Brain microvascular endothelial cell (primary cell): ENCODE measurements at regions not wholly inside any gene's neighbourhood (a gene's known extent, or its start where the extent isn't known, plus 50 kb on each side); places are given as distances from the start of the nearest gene placed in this dataset.

Experiments used
- DNase-seq: peaks from one replicate; pipeline ENCODE4 v3.0.0-alpha.2; 2020
- H3K27ac ChIP-seq: fragments of 250-450 bp; sonication (Bioruptor Pico); 2 replicates; pipeline ENCODE4 v1.5.1; 2020; ENCODE audit warnings: mild to moderate bottlenecking, moderate library complexity
- H3K27me3 ChIP-seq: fragments of 250-450 bp; sonication (Bioruptor Pico); replicated peaks from 2 replicates; pipeline ENCODE4 v1.5.1; 2020; ENCODE audit warnings: mild to moderate bottlenecking
- H3K36me3 ChIP-seq: fragments of 250-450 bp; sonication (Bioruptor Pico); replicated peaks from 2 replicates; pipeline ENCODE4 v1.5.1; 2020; ENCODE audit warnings: mild to moderate bottlenecking
- H3K4me3 ChIP-seq: 2 replicates; pipeline ENCODE4 v1.5.1; 2011; ENCODE audit warnings: low read depth, mild to moderate bottlenecking, control low read depth, low read length, moderate library complexity
- CTCF ChIP-seq: IDR thresholded peaks from 2 replicates; pipeline ENCODE4 v1.5.1; 2011; ENCODE audit warnings: low read depth, mild to moderate bottlenecking, moderate library complexity, low read length, control low read depth, inconsistent platforms; ENCODE audit errors: missing control alignments
- in situ Hi-C: cut with HindIII; loops from 2 replicates; pipeline ENCODE4 v1.10.0; 2017; ENCODE audit warnings: low sequenced_read_pairs, low pct_ligation_motif_present

- H3K27ac ChIP-seq, result no peak overlapping the region
- no peaks in the 10 kb centered on the region for H3K36me3 ChIP-seq
- H3K27me3 ChIP-seq, result no peaks in the 10 kb centered on the region
- TF ChIP-seq CTCF, result no peak
- no peak for DNase-seq
- H3K4me3 ChIP-seq, result no peak overlapping the region
- in situ Hi-C loops, result no loop called here
Observed at GRCh38 chr4:180789929-180790328, 1453.3 kb upstream of the TENM3 start.

- Histone ChIP-seq H3K36me3 (no peaks in the 10 kb centered on the region), H3K4me3 (no peak overlapping the region), H3K27ac (no peak overlapping the region), H3K27me3 (no peaks in the 10 kb centered on the region)
- DNase-seq, result no peak
- in situ Hi-C loops, result no loop called here
- TF ChIP-seq CTCF, result no peak
Observed at GRCh38 chr4:180790471-180790870, 1452.7 kb upstream of the TENM3 start.

GRCh38 chr4:180792541-180792940 lies 1450.7 kb upstream of the TENM3 start:
- no peak for TF ChIP-seq CTCF
- H3K27me3 ChIP-seq, result no peaks in the 10 kb centered on the region
- in situ Hi-C loops, result no loop called here
- DNase-seq, result no peak
- no peak overlapping the region for H3K27ac ChIP-seq
- no peak overlapping the region for H3K4me3 ChIP-seq
- no peaks in the 10 kb centered on the region for H3K36me3 ChIP-seq

GRCh38 chr4:180794333-180794732 lies 1448.9 kb upstream of the TENM3 start:
- no peak for DNase-seq
- in situ Hi-C loops, result no loop called here
- no peak for TF ChIP-seq CTCF
- no peaks in the 10 kb centered on the region for H3K36me3 ChIP-seq
- no peak overlapping the region for H3K27ac ChIP-seq
- no peak overlapping the region for H3K4me3 ChIP-seq
- no peaks in the 10 kb centered on the region for H3K27me3 ChIP-seq

GRCh38 chr4:180798036-180798577 lies 1445.1 kb upstream of the TENM3 start:
- in situ Hi-C loops, result no loop called here
- DNase-seq, result no peak
- no peak overlapping the region for H3K27ac ChIP-seq
- no peaks in the 10 kb centered on the region for H3K27me3 ChIP-seq
- no peaks in the 10 kb centered on the region for H3K36me3 ChIP-seq
- no peak overlapping the region for H3K4me3 ChIP-seq
- no peak for TF ChIP-seq CTCF

- DNase-seq, result no peak
- in situ Hi-C loops, result no loop called here
- H3K27me3 ChIP-seq, result no peaks in the 10 kb centered on the region
- H3K27ac ChIP-seq, result no peak overlapping the region
- no peak for TF ChIP-seq CTCF
- no peak overlapping the region for H3K4me3 ChIP-seq
- no peaks in the 10 kb centered on the region for H3K36me3 ChIP-seq
Observed at GRCh38 chr4:180799798-180800197, 1443.4 kb upstream of the TENM3 start.
